ENCODE measurements at regions not wholly inside any gene's neighbourhood (a gene's known extent, or its start where the extent isn't known, plus 50 kb on each side); places are given as distances from the start of the nearest gene placed in this dataset.

DNA sequence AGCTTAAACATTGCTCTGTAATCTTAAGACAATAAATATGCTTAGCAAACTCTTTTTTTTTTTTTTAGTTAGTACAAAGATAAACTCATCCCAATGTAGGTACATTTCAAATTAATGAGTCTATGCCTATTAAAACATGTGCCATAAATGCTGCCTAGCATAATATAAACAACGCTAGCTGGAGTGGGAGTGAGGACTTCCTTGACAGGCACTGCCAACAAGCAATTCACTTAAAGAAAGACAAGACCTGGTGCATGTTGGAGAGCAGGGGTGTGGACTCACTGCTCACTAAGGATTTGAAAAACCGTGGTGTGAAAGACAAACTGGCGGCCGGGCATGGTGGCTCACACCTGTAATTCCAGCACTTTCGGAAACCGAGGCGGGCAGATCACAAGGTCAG lies 187.2 kb upstream of the RGS6 start:
- TF ChIP-seq CTCF (IDR thresholded peaks at IDR 0.05) (no peak), POLR2AphosphoS5 (IDR thresholded peaks at IDR 0.05) (no peak), POLR2A (IDR thresholded peaks at IDR 0.05) (no peak)

Data from sigmoid colon (tissue), 4 donors.